ENCODE measurements at regions not wholly inside any gene's neighbourhood (a gene's known extent, or its start where the extent isn't known, plus 50 kb on each side); places are given as distances from the start of the nearest gene placed in this dataset.

- 33 to 42% methylated on average over 6 of the region's 6 CpGs for WGBS, 2 donors
- H3K4me1 ChIP-seq, result peaks cover 0 to 13% (median 10%) of the 10 kb centered on the region in 3 donors
- intact Hi-C loops (cut with DNase I), result no loop called here
- no peaks in the 10 kb centered on the region for H3K9me3 ChIP-seq
- no peaks in the 10 kb centered on the region for H3K27me3 ChIP-seq
- ATAC-seq (peak; percentile 36 to 77 (median 62)), DNase-seq (no peak), FAIRE-seq (no peak)
- no peaks in the 10 kb centered on the region for H3K36me3 ChIP-seq
- TF ChIP-seq CTCF (IDR thresholded peaks at IDR 0.05), result no peak
- H3K27ac ChIP-seq, result peak overlapping the region in 3 of 4 donors; percentile 12 to 55 (median 47)
- peak overlapping the region in 1 of 4 donors; percentile 5 for H3K4me3 ChIP-seq
These were observed 242.0 kb upstream of the RGMA start for GRCh38 chr15:93330912-93331544.

- TF ChIP-seq CTCF (IDR thresholded peaks at IDR 0.05), result no peak
- H3K27ac ChIP-seq, result no peak overlapping the region
- no peak overlapping the region for H3K4me3 ChIP-seq
- ATAC-seq, result no peak
- H3K9me3 ChIP-seq, result no peaks in the 10 kb centered on the region
- no peak for FAIRE-seq
- WGBS, 2 donors, result 73 to 74% methylated on average over 2 of the region's 2 CpGs
- intact Hi-C loops (cut with DNase I), result no loop called here
- no peak for DNase-seq
- H3K36me3 ChIP-seq, result no peaks in the 10 kb centered on the region
- H3K27me3 ChIP-seq, result no peaks in the 10 kb centered on the region
- peaks cover 0 to 13% (median 10%) of the 10 kb centered on the region in 3 donors for H3K4me1 ChIP-seq
These were observed 238.4 kb upstream of the RGMA start for GRCh38 chr15:93327364-93327763.

GRCh38 chr15:93324186-93324975, 235.4 kb upstream of the RGMA start:
- H3K4me1 ChIP-seq, result no peaks in the 10 kb centered on the region
- H3K27me3 ChIP-seq, result no peaks in the 10 kb centered on the region
- TF ChIP-seq CTCF (IDR thresholded peaks at IDR 0.05), result no peak
- no peak for ATAC-seq
- no peak for FAIRE-seq
- no peaks in the 10 kb centered on the region for H3K9me3 ChIP-seq
- DNase-seq, result no peak
- no peak overlapping the region for H3K27ac ChIP-seq
- whole genome bisulfite sequencing, 2 donors, result 85 to 90% methylated on average over 5 of the region's 5 CpGs
- intact Hi-C loops (cut with DNase I), result no loop called here
- H3K4me3 ChIP-seq, result no peak overlapping the region
- no peaks in the 10 kb centered on the region for H3K36me3 ChIP-seq

GRCh38 chr15:93321881-93322282, 232.9 kb upstream of the RGMA start:
- no peaks in the 10 kb centered on the region for H3K27me3 ChIP-seq
- intact Hi-C loops (cut with DNase I), result no loop called here
- FAIRE-seq, result no peak
- 63 to 73% methylated on average over 9 of the region's 9 CpGs for WGBS, 2 donors
- H3K36me3 ChIP-seq, result no peaks in the 10 kb centered on the region
- peak in 1 of 6 donors; percentile 34 for DNase-seq
- H3K27ac ChIP-seq, result peak overlapping the region in 2 of 4 donors; percentile 12 to 33
- no peak for TF ChIP-seq CTCF (IDR thresholded peaks at IDR 0.05)
- no peaks in the 10 kb centered on the region for H3K4me1 ChIP-seq
- H3K9me3 ChIP-seq, result no peaks in the 10 kb centered on the region
- H3K4me3 ChIP-seq, result no peak overlapping the region
- ATAC-seq, result peak in 3 of 4 donors; percentile 67 to 92 (median 81)
